NCI-H2227 treated with DMSO at 0.1 percent for 48 hours (cell line): ENCODE measurements at regions not wholly inside any gene's neighbourhood (a gene's known extent, or its start where the extent isn't known, plus 50 kb on each side); places are given as distances from the start of the nearest gene placed in this dataset.
"Not testable (repeated sequence)": the region's sequence is repeated elsewhere in the genome, so short reads cannot be mapped to it uniquely, and the experiment has no call there.

Experiments used
- DNase-seq: peaks from one replicate; lab custom pipeline; 2025; lab: John Stamatoyannopoulos, UW

DNA sequence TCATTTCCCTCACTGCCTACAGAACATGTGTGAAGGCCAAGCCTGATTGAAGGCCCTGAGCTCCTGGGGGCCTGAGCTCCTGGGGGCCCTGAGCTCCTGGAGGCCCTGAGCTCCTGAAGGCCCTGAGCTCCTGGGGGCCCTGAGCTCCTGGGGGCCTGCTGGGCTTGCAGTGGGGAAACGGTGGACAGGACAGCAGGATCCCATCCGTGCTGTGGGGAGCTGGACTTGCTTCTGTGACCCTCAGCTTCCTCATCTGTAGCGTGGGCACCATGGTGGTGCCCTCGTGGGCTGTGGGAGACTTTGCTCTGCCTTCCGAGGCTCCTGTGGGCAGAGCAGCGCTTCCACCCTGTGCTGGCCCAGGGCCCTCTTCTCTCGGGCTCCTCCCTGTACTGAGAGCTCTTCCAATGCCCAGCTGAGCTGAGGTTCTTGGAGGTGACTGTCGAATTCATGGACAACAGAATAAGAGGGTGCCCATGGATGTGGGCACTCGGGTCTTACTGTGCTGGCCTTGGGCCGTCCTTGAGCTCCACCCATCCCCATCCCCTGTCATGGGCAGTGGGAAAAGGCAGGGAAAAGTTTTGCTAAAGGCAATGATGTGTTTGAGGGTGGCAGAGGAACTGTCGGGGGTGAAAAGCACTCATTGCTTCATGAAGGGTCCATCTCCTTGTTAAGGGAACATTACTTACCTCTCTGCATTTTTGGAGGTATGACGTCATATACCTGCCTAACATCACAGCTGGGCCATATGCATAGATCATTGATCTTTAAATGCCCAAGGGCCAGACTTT is 786.7 kb downstream of the TBC1D22A start:
- no peak for DNase-seq

DNA sequence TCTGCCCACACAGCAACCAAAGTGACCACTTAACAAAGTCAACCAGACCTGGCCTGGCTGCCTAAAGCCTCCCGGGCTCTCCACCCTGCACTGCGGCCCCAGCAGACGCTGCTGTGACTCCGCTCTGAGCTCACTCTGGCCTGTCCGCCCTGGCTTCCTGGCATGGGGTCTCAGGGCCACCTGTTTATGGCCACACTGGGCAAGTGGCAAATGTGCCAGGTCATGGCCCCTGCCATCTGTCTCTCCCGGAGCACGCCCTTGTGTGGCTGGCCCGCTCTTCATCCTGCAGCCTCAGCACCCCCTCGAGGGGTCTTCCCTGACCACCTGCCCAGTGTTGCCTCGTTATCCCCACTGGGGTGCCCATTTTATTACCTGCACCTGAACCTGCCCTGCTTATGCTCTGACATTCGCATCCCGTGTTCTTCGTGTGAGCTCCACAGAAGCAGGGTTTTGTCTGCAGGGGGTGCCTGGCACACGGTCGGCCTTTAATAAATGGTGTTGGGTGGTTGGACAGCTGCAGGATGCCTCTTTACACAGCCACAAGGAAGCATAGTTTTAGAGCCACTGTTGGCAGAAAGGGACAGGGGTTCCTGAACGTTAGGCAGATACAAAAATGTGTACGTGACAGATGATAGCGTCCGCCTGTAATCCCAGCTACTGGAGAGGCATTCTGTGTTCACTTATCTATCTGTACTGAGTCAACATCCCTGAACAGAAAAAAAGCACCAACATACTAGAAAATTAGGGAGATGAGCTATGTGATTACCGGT is 785.6 kb downstream of the TBC1D22A start:
- no peak for DNase-seq

DNA sequence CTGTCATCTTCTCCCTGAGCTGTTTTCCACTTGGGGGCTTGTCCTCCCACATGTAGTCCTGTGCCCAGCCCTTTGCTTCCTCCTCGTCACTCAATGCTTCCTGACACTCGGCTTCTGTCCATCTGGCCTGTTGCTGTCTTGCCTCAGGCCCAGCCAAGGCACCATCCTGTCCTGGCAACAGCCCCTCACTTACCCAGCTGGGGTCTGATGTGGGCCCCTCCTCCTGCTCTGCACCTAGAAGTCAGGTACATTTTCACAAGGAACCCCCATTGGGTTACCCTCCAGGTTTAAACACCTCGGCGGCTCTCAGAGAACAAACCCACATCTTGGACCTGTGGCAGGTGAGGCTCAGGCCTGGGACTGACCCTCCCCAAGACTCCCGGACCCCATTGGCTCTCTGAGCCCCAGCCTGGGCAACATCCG is 784.8 kb downstream of the TBC1D22A start:
- no peak for DNase-seq

DNA sequence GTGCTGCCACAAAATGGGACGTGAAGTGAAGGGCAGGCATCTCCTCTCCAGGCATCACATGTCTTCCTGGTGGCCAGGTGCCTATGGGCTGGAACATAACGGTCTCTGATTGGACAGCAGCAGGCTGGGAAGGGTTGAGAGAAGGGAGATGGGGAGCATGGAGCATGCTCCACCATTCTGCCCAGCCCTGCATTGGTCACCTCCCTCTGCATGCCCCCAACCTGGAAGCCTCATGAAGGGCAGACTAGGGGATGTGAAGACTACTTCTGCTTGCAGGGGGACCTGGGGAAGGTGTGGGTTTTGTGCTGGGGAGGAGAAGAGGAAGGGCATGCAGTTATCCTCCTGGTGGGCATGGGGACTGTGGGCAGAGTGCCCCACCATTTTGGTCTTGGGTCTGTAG is 782.2 kb downstream of the TBC1D22A start:
- no peak for DNase-seq

DNA sequence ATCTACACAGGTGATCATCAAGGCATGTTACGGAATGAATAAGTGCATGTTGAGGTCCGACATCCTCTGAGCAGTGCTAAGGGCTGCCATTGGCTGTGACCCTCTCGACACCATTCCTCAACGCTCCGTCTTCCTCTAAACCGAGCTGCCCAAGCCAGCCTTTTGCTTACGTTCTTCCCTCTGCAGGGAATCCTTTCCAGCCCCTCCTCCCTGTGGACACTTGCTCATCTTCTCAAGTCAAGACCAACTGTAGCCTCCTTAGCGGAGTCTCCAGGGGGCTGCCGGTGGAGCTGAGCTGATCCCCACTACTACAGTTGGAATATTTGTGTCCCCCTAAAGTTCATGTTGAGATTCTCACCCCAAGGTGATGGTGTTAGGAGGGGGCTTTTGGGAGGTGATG is 781.0 kb downstream of the TBC1D22A start:
- DNase-seq: no peak

DNA sequence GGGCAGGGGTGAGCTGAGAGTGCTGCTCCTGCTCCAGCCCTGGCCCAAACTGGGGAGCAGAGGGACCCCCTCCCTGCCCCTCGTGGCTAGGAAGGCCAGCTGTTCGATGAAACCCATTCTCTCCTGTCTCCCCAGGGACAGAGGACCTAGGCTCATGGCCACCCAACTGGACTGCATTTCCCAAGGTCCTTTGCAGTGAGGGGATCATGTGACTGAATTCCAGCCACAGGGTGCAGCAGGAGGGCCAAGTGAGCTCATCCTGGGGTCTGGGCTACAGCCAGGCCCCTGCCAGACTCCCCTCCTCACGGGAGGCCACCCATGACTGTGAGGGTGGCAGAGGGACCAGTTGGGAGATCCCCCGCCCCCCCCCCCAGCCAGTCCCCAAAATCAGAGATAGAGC is 777.6 kb downstream of the TBC1D22A start:
- DNase-seq: no peak

DNA sequence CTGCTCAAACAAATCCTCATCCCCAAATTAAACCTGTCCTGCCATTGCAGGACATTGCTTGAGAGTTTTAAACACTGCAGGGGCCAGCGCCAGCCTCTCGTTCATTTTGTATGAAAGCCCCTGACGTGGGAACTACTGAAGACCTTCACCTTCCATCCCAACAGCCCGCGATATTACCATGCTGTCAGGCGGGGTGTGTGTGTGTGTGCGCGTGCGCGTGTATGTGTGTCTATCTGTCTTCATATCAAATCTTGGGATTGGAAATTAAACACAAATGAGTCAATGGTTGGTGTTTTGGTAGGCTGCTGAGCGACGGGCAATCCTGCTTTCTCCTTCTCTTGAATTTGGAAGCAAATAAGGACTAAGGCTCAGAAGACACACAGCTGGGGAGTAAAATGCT is 776.9 kb downstream of the TBC1D22A start:
- DNase-seq: no peak

DNA sequence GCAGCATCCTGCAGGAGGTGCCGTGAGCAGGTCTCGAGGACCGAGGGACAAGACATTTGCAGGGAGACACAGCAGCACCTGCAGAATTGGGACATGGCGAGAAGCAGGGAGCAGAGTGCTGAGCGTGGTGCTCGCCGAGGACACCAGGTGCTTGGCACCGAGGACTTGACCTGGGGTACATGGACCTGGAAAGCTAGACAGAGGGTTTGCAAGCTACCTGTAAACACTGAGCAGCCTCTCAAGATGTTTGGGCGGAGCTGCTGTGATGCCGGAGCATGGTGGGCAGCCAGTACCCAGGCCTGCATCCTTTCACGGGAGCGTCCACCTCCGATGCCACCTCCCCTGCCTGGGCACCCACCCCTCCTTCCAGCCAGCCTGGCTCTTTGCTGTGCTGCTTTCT is 773.2 kb downstream of the TBC1D22A start:
- DNase-seq: no peak

DNA sequence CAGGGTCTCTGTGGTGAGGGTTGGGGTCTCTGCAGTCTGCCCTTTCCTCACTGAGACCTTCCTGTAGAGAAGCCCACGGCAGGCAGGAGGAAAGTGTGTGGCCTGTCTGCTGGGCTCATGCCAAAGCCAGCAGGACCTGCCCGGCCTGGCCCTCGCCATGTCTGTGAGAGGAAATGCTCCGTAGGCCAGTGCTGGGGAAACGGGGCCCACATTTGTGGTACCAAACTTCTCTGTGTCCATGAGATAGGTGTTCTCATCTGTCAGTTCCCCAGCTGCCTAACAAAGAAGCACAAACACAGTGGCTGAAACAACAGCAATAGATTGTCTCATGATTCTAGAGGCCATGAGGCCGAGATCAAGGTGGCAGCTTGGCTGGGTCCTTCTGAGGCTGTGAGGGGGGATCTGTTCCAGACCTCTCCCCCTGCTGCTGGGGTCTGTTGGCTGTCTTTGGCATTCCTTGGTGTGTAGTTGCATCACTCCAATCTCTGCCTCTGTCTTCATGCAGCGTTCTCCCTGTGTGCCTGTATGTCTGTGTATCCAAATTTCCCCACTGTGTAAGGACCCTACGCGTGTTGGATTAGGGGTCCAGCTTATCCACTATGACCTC is 772.5 kb downstream of the TBC1D22A start:
- DNase-seq: no peak

DNA sequence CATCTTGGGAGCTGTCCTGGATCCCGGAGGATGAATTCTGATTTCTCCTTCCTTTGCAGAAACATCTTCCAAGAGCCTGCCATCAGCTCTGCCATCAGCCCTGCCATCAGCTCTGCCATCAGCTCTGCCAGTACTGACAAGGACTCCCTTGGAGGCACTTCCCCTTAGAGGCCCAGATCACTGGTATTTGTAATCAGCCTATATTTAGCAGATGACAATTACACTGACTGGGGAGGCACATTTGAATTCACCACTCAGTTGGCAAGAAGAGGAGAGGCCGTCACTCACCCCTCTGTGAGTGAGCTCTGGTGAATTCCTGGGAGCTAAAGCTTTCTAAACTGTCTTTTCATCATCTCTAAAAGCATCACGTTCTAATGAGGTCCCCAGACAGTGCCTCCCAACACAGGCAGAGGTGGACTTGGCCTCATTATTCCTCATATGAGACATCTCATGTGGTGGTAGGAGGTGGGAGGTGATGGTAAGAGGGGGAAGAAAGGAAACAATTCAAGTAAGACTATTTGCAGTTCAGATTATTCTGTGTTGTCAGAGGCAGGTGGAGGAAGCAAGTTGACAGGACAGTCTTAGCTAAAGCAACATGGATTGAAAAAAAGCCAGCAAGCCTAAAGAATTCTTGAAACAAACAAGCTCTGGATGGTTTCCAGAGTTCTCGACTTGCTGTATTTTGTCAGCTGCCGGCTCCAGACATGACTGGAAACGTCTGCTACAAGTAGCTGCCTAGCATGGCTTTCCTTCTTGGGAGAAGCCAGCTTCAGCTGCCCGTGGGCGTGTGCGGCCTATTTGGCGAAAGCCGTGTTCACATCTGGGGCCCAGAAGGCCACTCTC is 771.7 kb downstream of the TBC1D22A start:
- DNase-seq: no peak

DNA sequence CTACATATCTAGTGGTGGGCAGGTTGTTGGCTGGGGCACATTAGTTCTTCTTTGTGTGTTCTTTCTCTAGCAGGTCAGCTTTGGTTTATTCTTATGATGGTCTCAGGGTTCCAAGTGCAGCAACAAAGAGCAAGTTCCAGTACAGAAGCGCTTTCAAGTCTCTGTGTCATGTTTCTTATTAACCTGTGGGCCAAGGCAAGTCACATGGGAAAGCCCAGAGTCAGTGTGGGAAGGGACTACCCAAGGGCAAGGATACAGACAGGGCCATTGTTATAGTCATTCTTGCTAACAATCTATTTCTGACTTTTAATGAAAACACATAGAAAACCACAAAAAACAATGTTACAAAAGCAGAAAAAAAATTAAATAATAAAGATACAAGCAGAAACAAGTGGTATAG is 754.6 kb downstream of the TBC1D22A start:
- DNase-seq: no peak

DNA sequence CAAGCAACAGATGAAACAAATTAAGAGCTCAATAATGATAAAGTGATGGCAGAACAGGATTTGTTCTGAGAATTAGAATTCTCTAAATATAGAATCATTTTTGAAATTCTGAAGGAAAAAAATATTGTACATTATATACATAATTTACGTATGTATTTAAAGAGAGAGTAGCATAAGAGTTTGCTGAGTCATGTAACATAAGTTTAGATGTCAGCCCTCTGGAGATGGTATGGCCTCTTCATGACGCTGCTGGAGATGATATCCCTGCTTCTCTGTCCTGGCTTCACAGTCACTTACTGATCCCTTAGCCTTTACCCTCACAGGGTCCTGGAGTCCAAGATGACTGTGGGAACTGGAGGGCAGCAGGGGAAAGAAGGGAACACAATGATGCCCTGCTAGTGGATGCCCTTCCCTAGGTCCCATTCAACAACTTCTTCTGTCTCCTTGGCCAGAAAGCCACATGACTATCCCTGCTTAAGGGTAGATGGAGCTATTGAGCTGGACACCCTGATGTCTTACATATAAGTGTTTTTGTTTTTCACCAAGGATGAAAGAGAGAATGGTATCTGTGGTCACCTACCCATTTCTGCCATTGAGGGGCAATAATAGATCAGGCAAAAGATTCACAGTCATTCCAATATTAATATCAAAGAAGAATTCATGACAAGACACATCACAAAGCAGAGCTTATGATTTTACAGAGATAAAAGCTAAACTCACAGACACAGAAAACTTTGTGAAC is 753.1 kb downstream of the TBC1D22A start:
- DNase-seq: no peak

DNA sequence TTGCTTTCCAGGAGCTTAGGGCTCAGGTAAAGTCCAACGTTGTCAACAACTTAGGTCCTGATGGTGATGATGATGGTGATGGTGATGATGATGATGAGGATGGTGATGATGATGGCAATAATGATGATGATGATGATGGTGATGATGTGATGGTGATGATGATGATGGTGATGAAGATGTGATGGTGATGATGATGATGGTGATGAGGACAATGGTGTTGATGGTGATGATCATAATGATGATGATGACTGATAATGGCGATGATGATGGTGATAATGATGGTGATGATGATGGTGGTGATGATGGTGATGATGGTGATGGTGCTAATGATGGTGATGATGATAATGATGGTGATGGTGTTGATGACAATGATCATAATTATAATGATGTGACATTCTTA is 750.2 kb downstream of the TBC1D22A start:
- DNase-seq: no peak

DNA sequence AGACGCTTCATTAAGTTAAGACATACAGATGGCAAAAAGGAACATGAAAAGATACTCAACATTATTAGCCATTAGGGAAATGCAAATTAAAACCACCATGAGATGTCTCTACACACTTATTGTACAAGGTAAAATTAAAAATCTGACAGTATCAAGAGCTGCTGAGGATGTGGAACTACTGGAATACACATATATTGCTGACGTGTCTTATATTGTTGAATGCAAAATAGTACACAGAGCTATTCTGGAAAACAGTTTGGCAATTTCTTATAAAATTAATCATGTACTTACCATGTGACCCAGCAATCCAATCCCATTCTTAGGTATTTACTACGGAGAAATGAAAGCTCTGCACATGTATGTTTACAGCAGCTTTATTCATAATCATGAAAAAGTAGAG is 742.5 kb downstream of the TBC1D22A start:
- DNase-seq: no peak

DNA sequence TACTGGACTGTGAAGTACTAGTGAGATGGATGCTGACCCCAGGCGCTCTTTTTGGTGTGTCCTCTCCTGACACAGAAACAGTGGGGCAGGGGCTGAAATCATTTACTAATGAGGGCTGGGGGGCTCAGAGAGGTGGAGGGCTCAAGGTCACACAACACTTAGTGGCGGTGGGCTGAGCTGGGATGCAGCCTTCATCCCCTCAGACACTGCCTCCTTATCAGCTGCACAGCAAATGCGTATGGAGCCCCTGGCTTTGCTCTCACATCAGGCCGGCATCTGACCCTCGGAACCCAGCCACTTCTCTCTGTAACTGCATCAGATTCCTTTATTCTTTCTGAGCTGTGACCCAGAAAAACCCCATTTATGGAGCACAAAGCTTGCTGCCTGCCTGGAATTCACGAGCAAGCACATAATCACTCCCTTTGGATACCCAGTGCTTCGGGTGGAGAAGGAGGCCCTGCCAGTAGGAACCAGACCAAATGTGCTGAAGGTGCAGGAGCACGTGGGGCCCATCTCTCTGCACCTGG is 736.6 kb downstream of the TBC1D22A start:
- DNase-seq: no peak

DNA sequence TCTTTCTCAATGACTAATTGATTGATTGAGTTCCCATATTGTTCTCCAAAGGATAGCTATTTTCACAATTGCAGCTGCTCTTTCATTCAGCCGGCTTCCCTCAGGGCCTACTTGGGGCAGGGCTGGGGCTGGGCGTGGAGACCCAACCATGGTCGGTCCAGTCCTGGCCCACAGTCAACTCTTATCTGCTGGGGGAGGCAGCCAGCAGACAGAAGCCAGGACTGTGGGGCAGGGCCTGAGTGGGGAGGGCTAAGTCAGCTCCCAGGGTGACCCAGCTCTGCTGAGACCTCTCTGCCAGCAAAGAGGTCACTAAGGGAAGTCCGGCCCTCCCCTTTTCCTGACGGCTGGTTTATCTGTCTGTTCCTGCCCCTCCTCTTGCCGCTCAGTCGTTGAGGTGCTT is 735.2 kb downstream of the TBC1D22A start:
- no peak for DNase-seq

DNA sequence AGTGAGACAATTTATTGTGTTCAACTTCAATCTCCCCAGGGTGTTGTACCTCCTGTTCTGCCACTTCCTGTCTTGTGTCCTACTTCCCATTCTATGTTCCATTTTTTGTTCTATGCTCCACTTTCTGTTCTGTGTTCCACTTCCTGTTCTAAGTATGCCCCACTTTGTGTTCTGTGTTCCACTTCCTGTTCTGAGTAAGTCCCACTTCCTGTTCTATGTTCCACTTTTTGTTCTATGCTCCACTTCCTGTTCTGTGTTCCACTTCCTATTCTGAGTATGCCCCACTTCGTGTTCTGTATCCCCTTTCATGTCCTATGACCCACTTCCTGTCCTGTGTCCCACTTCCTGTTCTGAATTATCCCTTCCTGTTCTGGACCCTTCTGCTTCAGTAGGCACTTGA is 732.7 kb downstream of the TBC1D22A start:
- DNase-seq: no peak

DNA sequence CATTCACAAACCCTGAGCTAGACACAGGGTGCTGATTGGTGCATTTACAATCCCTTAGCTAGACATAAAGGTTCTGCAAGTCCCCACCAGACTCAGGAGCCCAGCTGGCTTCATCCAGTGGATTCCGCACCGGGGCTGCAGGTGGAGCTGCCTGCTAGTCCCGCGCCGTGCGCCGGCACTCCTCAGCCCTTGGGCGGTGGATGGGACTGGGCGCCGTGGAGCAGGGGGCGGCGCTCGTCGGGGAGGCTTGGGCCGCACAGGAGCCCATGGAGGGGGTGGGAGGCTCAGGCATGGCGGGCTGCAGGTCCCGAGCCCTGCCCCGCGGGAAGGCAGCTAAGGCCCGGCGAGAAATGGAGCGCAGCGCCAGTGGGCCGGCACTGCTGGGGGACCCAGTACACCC is 725.7 kb downstream of the TBC1D22A start:
- DNase-seq: not testable (repeated sequence)

DNA sequence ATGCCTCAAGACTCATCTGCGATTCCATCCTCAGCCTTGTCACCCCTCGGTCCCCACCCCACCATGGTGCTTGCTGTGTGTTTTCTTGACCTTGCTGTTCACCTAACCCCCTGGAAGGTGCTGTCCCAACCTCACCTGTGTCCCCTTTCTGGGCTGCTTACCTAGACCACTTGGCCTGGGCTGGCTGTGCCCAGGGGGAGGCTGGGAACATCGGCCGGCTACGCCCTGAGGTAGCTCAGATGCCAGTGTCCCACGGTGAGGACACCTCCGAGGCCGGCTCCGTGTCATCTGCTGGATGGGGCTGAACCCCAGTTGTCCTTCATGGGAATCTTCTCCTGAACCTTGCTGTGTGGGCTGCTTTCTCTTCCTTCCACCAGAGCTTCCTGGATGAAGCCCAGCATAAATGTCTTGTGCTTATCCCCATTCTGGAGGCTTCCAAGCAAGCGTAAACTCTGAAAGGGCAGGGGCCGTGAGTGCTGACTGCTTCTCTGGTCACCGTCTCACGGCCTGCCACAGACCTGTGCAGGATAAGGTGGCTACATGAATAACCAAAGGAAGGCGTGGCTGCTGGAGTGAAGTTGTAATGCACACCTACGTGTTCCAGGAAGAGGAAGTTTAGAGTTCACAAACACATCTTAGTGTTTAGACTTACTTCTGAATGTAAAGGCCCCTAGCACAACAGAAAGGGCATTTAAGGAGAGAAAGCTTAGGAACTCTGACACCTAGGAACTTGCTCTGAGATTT is 724.3 kb downstream of the TBC1D22A start:
- DNase-seq: no peak

DNA sequence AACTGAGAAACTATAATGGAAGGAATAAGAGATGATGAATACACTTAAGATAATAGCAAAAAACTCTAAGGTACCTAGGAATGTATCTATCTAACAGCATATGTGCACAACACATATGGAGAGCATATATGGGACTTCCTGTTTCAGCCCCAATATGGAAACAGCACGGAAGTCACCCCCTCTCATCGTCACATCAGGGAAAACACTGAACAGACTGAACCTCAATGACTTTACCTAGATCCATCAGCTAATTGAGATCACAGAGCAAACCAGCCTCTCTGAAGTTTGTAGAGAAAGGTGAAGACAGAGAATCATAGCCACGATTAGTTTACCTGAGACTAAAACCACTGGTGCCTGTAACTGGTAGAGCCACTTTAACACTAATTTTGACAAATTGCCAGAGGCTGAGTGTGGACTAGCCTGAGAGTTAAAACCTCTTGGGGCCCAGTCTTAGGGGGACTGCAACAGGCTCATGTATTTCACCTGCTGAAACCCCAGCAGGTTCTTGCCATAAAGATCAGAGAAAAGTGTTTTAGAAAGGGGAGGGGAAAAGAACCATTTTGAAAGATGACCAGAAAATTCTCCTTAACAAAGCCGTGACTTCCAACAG is 722.6 kb downstream of the TBC1D22A start:
- DNase-seq: no peak
